IPS-15b (cell line): ENCODE measurements at regions not wholly inside any gene's neighbourhood (a gene's known extent, or its start where the extent isn't known, plus 50 kb on each side); places are given as distances from the start of the nearest gene placed in this dataset.

ENCODE experiments used
- H3K27me3 ChIP-seq: one replicate; pipeline ENCODE4 v1.6.1; 2013; ENCODE audit warnings: low read length; ENCODE audit not compliant: control insufficient read depth, insufficient read depth
- H3K36me3 ChIP-seq: one replicate; pipeline ENCODE4 v1.6.1; 2013; ENCODE audit warnings: low read length; ENCODE audit not compliant: control insufficient read depth, insufficient read depth
- H3K4me1 ChIP-seq: one replicate; pipeline ENCODE4 v1.6.1; 2013; ENCODE audit warnings: mild to moderate bottlenecking, low read length; ENCODE audit not compliant: control insufficient read depth, insufficient read depth
- H3K4me3 ChIP-seq: one replicate; pipeline ENCODE4 v1.5.1; 2013; ENCODE audit warnings: low read depth, low read length
- H3K9ac ChIP-seq: one replicate; pipeline ENCODE4 v1.6.1; 2013; ENCODE audit warnings: low read depth, mild to moderate bottlenecking, low read length
- H3K9me3 ChIP-seq: one replicate; pipeline ENCODE4 v1.6.1; 2013; ENCODE audit warnings: mild to moderate bottlenecking, low read length; ENCODE audit not compliant: control insufficient read depth, insufficient read depth

DNA sequence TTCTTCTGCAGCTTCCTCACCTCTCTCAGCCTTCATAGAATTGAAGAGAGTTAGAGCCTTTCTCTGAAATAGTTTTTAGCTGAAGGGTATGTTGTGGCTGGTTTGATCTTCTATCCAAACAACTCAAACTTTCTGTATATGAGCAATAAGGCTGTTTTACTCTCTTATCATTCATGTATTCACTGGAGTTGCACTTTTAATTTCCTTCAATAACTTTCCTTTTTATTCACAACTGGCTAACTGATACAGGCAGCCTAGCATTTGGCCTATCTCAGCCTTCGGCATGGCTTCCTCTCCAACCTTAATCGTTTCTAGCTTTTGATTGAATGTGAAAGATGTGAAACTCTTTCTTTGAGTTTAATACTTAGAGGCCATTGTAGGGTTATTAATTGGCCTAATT, 109.3 kb downstream of the GTPBP8 start:
- Histone ChIP-seq H3K9me3 (no peaks in the 10 kb centered on the region), H3K27me3 (no peaks in the 10 kb centered on the region)

DNA sequence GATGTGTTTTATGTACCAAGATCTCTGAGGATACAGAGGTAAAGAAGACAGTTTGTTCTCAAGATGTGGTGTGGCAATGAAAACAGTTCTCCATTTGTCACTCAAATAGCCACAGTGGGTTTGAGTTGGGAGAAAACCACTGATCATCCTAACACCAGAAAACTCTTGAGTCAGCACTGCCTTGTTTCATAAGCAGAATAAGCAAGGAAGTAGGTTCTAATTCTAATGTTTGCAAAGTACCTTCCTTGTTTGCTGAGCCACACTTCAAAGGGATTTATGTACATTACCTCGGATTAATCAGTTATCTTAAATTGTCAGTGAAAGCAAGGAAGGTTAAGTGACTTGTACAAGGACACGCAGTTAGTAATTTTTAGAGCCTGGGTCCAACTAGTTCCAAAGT, 107.8 kb upstream of the BOC start:
- peaks cover 13% of the 10 kb centered on the region for H3K4me1 ChIP-seq
- H3K4me3 ChIP-seq, result no peak overlapping the region
- no peak overlapping the region for H3K9ac ChIP-seq

More for the DNA sequence above, 109.3 kb downstream of the GTPBP8 start:
- peaks cover 8% of the 10 kb centered on the region for H3K4me1 ChIP-seq
- no peak overlapping the region for H3K9ac ChIP-seq
- H3K36me3 ChIP-seq, result no peaks in the 10 kb centered on the region
- H3K4me3 ChIP-seq, result no peak overlapping the region

DNA sequence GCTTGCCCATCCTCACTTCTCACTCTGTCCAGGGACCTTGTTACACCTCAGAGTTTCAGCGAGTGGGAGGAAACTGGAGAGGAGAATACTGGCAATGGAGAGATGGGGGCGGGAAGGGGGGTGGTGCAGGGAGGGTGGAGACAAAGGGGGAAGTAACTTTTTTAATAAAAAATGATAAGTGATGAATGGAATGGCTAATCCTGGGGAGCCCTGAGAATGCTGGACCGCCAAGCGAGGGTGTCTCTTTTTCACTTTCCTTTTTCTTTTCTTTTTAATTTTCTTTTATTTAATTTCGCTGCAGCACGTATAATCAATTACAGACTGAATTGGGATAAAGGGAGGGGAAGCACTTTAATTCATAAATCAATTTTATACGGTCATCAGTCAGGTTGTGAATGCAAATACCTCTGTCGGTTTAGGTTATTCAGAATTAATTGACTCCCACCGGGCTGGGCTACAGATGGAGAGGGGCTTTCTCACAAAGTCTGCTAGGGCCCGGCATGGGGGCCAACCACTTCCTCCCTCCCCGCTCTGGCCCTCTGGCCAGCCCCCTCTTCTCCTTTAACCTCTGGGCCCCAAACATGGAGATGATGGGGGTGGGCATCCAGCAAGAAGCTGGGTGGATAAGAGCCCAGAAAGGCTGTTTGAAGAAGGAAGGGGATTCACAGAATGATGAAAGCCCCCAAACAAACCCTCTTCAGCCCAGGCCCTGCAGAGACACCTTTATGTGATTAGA, 106.8 kb upstream of the BOC start:
- peaks cover 13% of the 10 kb centered on the region for H3K4me1 ChIP-seq
- no peaks in the 10 kb centered on the region for H3K27me3 ChIP-seq
- H3K36me3 ChIP-seq, result no peaks in the 10 kb centered on the region
- no peaks in the 10 kb centered on the region for H3K9me3 ChIP-seq
- H3K4me3 ChIP-seq, result no peak overlapping the region
- no peak overlapping the region for H3K9ac ChIP-seq

More for the DNA sequence above, 107.8 kb upstream of the BOC start:
- Histone ChIP-seq H3K9me3 (no peaks in the 10 kb centered on the region), H3K27me3 (no peaks in the 10 kb centered on the region), H3K36me3 (no peaks in the 10 kb centered on the region)

DNA sequence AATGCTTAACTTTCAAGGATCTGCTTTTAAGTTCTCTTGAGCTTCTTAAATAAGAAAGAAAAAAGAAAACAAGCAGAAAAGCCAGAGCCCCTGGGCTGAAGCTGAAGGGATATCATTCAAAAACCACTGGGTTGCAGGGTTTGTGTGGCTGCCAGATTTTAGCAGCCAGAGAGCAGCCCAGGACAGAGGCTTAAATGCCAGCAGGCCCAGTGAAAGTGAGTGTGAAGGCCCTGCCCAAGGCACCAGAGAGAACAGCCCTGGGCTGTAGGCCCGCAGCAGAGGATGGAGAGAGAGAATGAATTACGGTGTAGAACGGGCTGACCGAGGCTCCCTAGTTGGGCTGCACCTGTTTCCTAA, 106.3 kb upstream of the BOC start:
- Histone ChIP-seq H3K4me3 (no peak overlapping the region), H3K4me1 (peaks cover 13% of the 10 kb centered on the region), H3K27me3 (no peaks in the 10 kb centered on the region), H3K36me3 (no peaks in the 10 kb centered on the region), H3K9ac (no peak overlapping the region), H3K9me3 (no peaks in the 10 kb centered on the region)

DNA sequence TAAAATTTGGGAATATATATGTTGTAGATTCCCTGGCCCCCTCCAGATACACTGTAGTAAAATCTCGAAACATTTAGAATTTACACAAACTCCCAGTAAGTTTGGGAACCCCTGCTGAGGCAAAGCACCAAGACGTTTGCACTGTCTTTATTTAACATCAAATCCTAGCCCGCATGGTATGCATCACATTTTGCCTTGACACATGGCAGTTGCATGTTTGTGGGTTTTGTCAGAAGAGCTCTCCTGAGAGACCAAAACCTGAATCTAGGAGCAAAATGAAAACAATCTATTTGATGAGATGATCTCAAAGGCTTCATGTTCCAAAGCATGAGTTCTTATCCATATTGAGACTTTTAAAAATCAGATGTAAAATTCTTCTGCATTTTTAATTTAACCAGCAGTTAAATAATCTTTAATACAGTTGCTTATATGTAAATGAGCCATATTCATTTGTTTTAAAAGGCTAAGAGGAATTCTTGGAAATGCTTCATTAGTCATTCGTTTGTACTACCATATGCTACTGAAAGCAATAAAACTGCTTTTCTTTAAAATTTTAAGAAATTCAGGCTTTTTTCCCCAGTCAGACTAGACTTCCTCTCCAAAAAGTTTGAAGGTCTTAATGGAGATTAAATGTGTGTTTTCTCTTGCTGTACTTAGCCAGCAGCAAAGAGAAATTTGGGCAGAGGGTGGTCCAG, 105.2 kb upstream of the BOC start:
- Histone ChIP-seq H3K9ac (no peak overlapping the region), H3K27me3 (no peaks in the 10 kb centered on the region)

DNA sequence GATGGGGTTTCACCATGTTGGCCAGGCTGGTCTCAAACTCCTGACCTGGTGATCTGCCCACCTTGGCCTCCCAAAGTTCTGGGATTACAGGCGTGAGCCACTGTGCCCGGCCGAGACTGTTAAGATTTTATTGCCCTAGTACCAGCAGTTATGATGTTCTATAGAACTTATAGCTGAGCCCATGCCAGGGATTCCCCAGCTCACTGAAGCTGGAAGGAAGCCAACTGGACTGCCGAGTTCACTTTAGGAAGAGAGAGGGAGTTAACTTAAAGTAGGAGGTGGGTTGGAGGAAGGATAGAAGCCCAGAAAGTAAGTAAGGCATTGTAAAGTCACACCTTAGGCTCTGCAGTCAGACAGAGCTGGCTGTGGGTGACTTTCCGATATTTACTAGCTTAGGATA, 101.1 kb upstream of the BOC start:
- Histone ChIP-seq H3K9ac (no peak overlapping the region), H3K4me1 (peaks cover 3% of the 10 kb centered on the region), H3K36me3 (no peaks in the 10 kb centered on the region), H3K9me3 (no peaks in the 10 kb centered on the region), H3K4me3 (no peak overlapping the region), H3K27me3 (no peaks in the 10 kb centered on the region)

More for the DNA sequence above, 105.2 kb upstream of the BOC start:
- peaks cover 13% of the 10 kb centered on the region for H3K4me1 ChIP-seq
- no peak overlapping the region for H3K4me3 ChIP-seq
- no peaks in the 10 kb centered on the region for H3K9me3 ChIP-seq
- H3K36me3 ChIP-seq, result no peaks in the 10 kb centered on the region

DNA sequence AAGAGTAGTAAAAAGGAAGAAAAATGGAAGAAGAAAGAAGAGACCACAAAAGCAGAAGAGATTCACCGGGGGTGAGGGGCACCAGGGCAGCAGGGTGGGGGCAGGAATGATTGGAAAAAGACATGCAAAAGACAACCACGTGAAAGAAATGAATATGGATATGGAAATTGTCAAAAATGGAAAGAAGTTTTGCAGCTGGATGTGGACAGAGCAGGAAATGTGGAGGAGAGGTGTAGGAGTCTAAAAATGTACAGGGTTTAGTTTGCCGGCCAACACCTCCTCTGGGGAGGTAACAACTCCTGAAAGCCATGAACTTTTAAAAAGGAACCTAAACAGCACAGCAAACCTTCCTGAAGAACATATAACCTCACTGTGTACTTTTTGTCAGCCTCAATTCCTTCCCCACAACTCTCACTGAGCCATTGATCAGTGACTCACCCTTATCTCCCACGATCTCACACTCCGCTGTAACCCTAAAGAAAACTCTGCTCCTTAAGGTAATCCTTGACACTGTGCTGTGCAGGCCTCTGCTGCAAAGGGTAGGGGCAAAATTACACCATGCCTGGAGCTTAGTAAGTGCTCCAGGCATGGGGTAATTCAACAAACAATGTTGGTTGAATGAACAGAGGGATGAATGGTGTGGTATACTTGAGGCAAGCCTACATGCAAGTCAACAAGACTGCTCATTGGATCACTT, 100.2 kb upstream of the BOC start:
- no peaks in the 10 kb centered on the region for H3K36me3 ChIP-seq
- H3K9me3 ChIP-seq, result no peaks in the 10 kb centered on the region
- no peak overlapping the region for H3K4me3 ChIP-seq
- H3K27me3 ChIP-seq, result no peaks in the 10 kb centered on the region
- no peak overlapping the region for H3K9ac ChIP-seq
- H3K4me1 ChIP-seq, result no peaks in the 10 kb centered on the region

DNA sequence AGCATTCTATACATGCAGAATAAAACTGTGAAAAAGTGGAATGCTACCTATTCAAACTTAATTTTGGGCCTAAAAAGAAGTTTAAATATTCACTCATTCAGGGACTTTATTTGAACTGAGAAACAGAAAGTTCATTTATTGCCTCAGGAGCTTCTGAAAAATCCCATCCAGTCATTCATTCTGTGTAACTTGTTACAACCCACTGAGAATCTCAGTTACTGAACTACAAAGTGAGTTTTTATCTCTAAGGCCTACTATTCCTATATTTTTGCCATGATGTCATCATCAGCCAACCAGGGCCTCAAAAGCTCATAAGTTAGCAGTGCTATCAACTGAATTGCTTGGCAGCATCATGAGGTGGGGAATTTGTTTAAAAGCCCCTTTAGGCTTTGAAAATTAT, 98.0 kb upstream of the BOC start:
- no peak overlapping the region for H3K4me3 ChIP-seq
- no peaks in the 10 kb centered on the region for H3K36me3 ChIP-seq
- no peak overlapping the region for H3K9ac ChIP-seq
- no peaks in the 10 kb centered on the region for H3K4me1 ChIP-seq
- H3K9me3 ChIP-seq, result no peaks in the 10 kb centered on the region
- H3K27me3 ChIP-seq, result no peaks in the 10 kb centered on the region

DNA sequence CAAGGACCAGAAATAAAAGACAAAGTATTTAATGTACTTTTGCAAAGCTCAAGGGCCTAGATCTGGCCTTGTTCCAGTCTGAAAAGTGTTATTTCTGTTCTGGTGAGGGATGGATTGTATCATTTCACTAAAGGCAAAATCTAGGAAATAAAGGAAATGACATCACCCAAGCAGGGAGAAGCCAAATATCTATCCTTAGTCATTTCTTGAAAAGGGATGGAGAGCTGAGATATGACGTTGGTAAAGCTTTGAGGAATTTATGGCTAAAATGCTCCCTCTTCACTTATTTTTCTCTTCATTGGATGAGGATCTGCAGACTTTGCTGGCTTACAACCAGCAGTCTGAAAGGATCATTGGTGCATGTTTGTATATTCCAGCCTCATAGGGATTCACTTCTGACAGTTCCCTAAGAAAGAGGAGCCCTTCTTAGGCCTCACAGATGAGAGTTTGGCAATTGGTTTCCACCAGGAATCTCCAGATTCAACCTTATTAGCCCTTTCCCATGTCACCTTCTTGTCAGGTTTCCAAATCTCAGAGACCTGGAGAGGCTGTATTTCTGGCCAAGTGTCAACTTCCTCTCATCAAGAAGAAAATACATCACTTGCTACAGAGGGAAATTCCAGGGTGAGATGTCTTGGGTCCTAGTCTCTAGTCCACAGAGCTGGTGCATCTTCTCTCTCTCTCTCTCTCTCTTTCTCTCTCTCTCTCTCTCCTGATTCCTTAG, 93.7 kb upstream of the BOC start:
- Histone ChIP-seq H3K4me1 (no peaks in the 10 kb centered on the region), H3K27me3 (no peaks in the 10 kb centered on the region), H3K9me3 (no peaks in the 10 kb centered on the region), H3K36me3 (no peaks in the 10 kb centered on the region), H3K4me3 (no peak overlapping the region), H3K9ac (no peak overlapping the region)

DNA sequence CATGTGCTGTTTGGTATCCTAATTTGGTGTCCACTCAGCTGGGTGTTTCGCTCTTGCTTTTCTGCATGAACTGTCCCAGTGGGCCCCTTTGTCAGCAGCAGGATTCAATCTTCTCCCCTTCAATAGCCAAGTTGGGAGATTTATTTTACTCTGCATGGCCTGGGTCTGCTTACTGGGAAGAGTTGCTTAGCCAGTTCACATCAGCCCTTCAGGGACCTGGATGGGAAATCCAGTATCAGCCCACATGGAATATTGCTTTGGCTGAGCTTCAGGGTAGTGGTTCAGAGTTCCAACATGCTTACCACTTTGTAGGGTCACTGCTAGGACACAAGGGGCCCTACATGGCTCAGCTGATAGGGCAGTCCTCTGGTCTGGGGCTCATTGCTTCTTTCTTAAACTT, 93.0 kb upstream of the BOC start:
- no peaks in the 10 kb centered on the region for H3K27me3 ChIP-seq
- H3K9me3 ChIP-seq, result no peaks in the 10 kb centered on the region
- H3K4me3 ChIP-seq, result no peak overlapping the region
- H3K4me1 ChIP-seq, result no peaks in the 10 kb centered on the region
- no peak overlapping the region for H3K9ac ChIP-seq
- H3K36me3 ChIP-seq, result no peaks in the 10 kb centered on the region

DNA sequence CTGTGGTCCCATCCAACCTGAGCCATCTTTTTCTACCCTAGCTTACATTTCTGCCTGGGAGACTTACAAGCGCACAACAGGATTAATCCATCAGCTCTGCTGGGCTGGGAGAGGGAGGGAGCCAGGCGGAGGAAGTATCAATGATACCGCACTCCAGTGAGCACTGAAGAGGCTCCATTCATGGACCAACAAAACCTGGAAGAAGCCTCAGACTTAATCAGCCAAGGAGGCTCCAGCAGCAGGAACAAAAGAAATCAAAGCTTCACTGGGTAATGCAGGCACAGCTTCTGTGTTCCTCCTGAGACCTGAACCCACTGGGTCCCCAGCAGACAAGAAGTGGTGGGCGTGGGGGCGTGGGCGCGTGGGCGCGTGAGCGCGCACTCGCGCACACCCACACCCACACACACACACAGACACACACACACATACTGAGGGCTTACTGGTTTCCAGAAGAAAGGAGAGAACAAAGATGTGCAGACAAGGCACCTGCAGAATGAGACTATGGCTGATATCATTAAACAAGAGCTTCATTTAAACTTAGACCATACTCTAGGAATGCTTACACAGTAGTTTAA, 87.0 kb upstream of the BOC start:
- Histone ChIP-seq H3K9ac (no peak overlapping the region), H3K4me3 (no peak overlapping the region), H3K4me1 (no peaks in the 10 kb centered on the region), H3K27me3 (no peaks in the 10 kb centered on the region), H3K36me3 (no peaks in the 10 kb centered on the region), H3K9me3 (no peaks in the 10 kb centered on the region)
